GM12873 (cell line): ENCODE measurements at regions not wholly inside any gene's neighbourhood (a gene's known extent, or its start where the extent isn't known, plus 50 kb on each side); places are given as distances from the start of the nearest gene placed in this dataset.

Experiments used
- CTCF ChIP-seq: IDR thresholded peaks from 2 replicates; pipeline ENCODE4 v1.5.1; 2012; ENCODE audit warnings: low read depth, mild to moderate bottlenecking, moderate library complexity, low read length, control low read depth; ENCODE audit not compliant: insufficient read depth; ENCODE audit errors: missing control alignments

- TF ChIP-seq CTCF = no peak
Measured at GRCh38 chr13:79011179-79011578, 352.2 kb upstream of the OBI1 start.

GRCh38 chr13:79003989-79004898 is 345.3 kb upstream of the OBI1 start:
- TF ChIP-seq CTCF = no peak

DNA sequence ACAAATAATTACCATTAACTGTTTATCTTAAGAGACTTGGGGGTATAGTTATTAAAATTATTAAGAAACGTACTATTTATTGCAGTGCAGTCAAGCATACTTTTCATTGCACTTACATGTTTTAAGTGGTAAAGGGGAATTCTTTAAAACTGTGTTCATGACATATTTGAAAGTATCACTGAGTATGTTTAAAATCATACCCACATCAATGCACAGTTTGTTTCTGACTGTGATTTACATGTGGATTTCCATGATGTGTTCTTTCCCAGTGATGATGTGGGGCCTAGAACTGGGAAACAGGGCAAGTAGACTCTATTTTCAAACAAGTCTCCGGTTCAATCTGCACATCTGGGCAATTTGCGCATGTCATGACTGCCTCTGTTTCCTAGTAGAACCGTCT is 340.5 kb upstream of the OBI1 start:
- no peak for TF ChIP-seq CTCF

DNA sequence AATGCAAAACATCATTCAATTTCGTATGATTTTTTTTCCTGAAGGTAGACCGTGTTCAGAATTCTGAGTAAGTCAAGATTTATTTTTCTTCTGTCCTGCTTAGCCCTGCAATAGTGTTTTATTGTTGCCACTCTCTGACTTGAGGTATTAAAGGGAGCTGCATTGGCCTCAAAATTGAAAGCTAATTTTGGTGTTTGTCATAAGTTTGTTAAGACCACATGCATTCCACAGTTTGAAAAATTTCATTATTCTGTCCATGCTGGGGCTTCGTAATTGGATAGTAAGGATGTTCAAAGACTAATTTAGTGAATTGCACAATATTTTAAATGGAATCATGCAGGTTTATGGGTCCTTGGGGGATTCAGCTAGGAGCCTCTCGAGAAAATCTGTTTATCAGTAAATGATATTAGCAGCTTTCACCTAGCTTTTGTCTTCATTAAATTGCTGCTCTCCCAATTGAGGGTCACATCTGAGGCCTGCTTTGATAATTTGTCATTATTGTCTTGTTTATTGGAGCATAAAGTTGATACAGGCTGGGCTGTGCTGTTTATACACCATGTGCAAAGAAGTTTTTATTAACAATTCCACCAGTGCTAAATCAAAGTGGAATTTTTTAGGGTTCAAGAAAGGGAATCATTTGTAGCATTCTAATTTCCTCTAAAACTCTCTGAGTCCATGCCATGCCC is 339.8 kb upstream of the OBI1 start:
- no peak for TF ChIP-seq CTCF

- no peak for TF ChIP-seq CTCF
Measured at GRCh38 chr13:78997902-78998629, 339.1 kb upstream of the OBI1 start.

DNA sequence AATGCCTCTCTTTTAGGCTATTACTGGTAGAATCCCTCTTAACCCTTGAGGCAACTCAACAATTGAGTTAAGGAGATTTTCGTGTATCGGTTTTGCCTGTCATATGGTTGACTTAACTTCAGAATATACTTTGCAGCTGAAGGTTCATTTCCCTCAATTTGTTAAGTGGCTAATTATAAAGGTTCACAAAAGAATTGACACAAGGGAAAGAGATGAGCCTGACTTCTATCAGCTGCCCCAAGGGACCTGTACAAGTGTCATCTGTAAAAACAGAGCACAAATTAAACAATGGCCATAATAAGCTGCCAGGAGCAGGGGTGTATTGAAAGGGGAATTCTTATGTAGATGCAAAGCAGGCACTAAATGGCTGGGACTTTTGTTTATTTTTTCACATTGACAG is 334.8 kb upstream of the OBI1 start:
- no peak for TF ChIP-seq CTCF

GRCh38 chr13:78981913-78982312 is 323.0 kb upstream of the OBI1 start:
- no peak for TF ChIP-seq CTCF
